HCEC 1CT (cell line): ENCODE measurements at regions not wholly inside any gene's neighbourhood (a gene's known extent, or its start where the extent isn't known, plus 50 kb on each side); places are given as distances from the start of the nearest gene placed in this dataset.

Experiments
- DNase-seq: peaks from one replicate; pipeline ENCODE4 v3.0.0-alpha.2; 2017

DNA sequence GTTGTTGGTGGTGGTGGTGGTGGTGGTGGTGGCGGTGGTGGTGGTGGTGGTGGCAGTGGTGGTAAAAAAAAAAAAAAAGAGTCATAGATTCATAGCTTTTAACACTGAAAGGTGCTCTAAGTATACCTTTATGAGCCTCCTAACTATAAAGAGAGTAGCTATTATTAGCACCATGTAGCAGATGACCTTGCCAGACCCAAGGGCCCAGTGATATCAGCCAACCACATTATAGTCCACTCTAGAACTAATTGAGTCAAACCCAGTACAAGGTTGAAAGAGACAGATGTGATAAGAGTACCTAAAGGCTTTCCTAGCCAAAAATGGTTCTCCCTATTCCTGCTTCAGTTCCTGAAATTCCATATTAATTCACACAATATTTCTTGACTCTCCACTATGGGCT, 245.3 kb downstream of the HACE1 start:
- no peak for DNase-seq

DNA sequence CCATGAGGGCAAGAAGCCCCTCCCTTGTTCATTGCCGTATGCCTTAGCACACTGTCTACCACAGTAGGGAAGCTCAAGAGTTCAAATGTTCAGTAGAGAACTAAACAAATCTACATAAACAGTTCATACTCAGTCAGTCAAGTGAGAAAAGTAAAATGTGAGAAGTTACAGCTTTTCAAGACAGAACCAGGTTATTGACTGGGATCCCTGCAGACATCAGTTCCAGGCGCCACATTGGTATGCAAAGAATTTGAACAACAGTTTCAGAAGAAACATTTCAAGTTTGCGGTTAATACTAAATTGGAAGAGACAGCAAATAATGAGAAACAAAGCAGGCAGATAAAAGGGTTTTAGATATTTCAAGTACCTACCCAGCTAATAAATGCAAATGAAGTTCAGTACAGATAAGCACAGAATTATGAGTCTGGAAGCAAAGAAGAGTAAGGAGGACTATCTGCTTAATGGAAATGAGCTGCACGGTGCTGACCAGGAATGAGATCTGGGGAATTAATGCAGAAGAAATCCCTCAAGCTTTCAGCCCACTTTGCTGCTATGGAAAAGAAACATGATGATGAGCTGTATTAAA, 246.2 kb downstream of the HACE1 start:
- no peak for DNase-seq

DNA sequence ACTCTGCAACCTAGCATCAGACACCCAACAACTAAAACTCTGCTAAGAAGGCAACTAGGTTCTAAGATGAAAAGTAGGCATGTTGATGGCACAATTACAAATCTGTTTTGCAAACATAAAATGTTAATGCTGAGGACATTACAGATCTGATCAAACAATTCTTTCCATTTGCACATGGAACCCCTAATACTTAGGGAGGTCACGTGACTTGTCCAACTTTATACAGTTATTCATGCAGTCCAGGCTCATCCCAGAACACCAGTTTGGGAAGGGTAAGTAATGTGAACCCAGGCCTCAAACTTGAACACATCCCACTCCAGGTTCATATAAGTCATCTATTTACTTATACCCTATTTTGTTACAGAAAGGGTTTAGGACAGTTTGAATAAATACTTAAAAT, 247.2 kb downstream of the HACE1 start:
- DNase-seq, result no peak

DNA sequence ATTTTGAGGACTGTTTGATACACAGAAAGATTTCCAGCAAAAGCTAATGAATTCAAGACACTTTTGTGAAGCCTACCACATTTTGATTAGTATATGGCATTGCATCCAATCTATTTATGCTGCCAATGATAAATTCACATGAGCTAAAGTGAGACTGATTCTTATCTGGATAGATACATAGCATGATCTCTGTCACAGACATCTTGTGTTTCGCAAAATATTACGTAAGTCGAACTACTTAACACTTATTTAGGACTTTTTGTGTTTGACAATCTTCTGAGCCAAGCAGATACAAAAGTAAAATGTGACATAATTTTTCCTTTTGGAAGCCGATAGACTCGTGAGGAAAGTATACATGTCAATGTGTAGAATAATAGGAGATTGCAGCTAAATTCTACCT, 251.6 kb downstream of the HACE1 start:
- no peak for DNase-seq

DNA sequence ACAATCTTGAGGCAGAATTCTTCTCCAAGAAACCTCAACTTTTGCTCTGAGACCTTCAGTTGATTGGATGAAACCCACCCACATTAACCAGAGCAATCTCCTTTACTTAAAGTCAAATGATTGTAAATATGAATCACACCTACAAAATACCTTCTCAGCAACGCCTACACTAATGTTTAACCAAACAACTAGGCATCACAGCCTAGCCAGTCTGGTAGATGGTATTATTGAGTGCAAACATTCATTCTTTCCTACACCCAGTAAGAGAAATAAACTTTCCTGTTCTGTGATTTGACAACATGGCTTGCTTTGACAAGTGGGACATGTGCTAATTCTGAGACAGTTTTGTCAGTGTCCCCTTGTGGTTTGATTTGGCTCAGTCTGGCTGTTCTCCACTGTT, 252.2 kb downstream of the HACE1 start:
- no peak for DNase-seq

DNA sequence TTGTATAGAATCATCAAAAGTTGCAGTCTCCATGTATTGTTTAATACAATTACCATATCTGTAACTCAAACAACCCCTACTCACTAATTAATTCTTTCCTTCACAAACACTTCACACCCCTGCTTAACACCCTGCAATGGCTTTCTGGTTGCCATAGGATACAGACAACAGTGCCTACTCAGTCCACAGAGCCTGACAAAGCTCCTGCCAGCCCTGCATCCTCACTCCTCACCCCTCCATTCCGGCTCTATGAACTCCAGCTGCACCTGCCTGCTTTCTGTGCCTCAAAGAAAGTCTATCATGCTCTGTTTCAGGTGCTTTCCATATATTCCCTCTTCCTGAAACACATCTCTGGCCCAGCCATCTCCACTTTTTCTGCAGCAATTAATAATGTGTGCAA, 253.4 kb downstream of the HACE1 start:
- no peak for DNase-seq

DNA sequence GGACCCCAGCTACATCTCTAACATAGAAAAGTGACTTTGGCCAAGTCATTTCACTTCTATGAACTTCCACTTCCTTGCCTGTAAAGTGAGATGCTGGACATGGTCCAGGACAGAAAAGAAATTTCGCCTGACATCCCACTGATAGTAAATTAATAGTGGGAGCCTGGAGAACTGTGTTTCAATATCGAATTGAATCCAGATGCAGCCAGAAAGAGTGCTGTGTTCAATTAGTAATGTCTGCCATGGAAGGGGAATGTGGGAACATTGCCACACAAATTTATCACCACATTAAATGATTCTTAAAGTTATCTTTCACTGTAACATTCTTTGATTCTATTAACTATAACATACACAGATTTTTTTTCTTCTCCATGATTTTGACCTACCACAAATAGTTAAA, 255.0 kb downstream of the HACE1 start:
- no peak for DNase-seq

DNA sequence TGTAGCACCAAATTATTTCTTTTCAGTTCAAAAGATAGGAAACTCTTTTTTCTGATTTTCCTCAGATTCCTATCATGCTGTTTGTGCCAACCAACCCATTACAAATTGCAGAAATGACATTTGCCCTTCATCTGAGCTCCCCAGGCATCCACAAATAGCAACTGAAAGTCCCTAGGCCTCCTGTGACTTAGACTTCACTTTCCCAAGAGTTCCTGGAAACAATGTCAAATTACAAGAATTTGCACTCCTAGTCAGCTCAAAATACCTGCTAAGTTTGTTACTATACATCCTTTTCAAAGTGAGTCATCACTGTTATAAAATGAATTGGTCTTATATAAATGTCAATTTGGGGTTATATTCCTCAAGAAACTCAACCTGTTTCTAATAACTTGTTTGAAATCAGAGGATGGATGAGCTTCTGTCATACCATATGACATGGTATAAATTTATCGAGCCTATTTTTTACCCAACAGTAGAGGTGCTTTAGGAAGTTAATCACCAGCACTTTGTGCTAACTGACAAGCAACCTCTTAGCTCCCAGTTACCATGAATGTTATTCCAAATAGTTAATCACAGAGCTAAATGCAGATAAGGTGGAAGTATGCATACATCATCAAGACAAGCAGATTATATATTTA, 256.5 kb downstream of the HACE1 start:
- no peak for DNase-seq

DNA sequence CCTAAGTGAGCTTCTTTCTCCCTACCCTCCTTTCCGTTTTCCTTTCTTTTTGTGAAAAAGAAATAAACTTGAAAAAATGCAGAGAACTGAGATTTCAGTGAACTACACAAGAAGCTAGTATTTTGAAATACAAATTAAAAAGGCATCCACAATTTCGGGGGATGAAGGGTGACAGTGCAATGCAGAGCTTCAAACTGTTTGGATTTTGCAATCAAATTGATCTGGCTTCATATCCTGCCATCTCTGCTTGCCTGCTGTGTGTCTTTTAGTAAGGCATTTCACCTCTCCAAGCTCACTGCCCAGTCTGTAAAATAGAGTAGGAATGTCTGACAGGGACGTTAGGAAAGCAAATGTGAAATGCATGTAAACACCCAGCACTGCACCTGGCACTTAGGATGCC, 258.0 kb downstream of the HACE1 start:
- no peak for DNase-seq

DNA sequence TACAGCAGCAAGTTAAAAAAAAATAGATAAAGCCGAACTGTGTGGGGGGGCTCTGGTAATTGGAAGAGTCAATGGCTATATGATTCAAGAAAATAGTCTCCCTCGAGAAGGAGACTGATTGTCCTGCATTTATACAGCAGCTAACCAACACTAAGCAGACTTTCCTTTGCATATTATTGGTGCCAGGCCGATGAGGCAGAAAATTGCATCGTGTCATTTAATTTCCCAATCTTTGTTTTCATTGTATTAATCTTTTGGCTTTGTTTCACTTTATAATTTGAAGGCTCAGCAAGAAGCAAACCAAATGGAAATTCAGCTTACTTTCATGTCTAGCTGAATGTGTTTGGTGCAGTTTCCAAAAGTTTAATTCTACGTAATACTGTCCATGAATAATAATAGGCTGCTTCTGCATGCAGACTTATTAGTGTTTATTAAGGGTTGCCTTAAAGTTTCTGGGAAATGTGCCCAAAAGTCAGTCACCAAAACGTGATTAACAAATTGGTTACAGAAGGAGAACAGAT, 258.5 kb downstream of the HACE1 start:
- no peak for DNase-seq

DNA sequence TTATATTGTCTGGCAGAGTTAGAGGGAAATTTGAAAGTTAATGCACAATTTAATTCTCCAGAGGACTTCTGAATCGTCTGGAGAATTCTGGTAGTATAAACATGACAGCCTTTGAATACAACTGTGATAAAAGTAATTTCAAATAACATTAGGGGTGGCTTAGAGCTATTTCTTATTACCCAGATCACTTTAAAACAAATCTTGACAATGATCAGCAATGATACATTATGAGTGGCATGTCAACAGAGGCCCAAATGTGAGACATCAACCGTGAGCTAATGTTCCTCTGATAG, 259.1 kb downstream of the HACE1 start:
- DNase-seq, result no peak

DNA sequence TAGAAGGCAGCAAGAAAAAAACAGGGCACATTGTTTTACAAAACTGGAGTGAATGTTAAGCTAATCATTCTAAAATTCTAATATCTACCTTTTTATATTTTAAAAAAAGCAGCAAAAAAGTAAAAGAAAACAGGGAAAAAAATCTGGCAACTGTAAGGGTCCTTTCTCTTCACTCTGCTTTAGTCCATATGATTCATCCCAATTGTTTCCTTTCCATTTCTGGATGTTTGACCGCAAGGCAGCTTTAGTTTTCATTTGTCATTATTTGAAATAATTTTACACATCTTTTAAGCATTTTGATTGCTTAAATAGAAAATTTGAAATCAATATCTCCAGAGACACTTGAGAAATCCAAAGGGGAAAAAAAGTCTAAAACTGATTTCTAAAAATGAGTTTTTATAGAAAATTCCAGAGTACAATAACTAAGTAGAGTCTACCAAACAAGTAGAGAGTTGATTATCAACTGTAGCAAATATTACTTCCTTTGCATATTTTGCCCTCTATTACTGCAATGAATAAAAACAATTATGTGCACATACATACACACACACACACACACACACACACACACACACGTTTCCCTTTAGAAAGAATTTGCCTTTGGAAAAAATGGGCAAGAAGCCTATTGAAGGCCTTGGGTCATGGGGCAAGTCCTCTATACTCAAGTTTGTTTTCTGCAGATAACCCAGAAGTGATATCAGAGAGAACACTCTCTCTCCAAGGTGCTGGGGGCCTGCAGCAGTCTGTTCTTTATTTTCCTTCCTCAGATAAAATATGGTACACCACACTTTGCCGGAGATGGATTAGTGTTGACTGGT, 259.7 kb downstream of the HACE1 start:
- DNase-seq, result no peak

DNA sequence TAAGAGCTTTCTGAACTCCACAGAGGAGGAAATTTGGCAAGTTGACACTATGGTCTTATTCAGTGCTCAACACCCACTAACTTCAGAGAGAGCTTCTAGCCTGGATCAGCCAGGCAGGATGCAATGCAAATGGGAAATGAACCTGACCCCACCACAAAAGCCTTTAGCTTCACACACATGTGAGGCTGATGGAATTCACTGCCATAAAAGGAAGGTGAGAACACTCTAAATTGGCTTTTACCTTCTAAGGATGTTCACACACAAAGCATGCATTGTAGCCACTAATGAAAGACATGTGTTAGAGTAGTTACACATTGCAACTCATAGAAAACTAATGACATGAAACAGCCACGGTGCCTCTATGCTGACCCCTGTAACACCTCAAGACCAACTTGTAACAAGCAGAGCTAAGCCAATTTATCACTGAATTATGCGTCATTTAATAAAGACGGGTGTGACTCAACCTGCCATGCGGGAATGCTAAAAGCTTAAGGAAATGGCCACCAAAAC, 262.1 kb downstream of the HACE1 start:
- DNase-seq, result peak; percentile 25

DNA sequence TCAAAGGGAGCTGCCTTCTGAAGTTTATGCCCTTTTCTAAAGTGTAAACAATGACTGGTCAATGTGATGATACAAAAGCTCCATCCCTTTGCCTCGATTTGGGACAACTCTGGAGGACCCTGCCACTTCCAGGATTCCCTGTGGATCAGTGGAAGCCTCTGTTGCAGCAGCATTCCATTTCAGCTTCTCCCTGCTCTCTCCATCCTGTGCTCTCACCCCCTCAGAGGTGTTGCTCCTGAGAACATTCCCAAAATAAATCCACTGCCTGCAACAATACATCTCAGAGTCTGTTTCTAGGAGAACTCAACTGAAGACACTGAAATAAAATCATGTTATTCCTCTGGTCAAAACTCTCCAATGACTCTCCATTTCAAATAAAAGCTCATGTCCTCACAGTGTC, 263.6 kb downstream of the HACE1 start:
- DNase-seq, result no peak

DNA sequence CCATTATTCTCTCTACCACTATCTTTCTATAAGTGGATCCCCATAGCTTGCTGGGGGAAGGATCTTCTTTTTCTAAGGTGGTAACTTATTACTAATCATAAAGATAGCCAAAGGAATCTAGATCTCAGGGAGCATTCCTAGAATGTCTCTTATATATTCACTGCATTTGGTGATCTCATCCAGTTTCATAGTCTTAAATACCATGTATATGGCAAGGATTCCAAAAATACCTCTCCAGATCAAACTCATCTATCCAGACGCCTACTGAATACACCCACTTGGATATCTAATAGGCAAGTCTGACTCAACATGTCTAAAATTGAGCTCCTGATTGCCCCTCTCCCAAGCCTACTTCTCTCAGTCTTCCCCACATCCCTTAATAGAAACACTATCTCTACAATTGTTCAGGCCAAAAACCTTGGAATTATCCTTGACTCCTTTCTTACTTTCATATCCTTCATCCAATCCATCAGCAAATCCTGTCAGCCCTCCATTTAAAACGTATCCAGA, 264.4 kb downstream of the HACE1 start:
- DNase-seq, result no peak

DNA sequence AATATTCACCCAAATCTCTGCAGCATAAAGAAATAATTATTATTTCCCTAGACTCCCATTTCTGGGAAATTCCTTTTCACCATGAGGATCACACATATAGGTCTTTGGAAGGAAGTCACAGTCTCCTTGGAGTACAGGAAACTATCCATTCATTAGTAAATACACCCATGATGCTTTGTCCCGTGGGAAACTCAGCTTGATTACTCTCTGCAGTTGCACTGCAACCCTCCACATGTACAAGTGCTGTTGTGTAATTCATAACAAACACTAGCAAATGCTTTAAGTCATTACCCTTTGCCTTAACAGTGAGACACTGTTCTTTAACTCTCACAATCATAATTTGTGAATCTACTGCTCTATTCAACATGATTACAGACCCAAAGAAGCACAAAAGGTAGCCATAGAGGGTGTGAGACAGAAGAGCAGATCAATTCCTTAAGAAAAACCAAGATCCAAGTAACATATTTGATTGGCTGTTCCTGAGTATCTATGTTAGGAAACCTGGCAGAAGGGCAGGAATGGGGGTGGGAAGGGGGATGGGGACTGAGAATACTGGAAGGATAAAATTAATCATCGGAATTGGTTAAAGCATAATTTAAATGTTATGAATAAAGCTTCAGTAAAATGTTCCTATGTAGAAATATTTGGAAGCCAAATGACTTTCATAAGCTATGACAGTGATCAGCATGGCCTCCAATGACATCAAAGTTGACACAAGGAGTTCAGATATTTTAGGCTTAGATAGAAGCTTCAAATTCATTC, 268.0 kb downstream of the HACE1 start:
- peak; percentile 43 for DNase-seq

DNA sequence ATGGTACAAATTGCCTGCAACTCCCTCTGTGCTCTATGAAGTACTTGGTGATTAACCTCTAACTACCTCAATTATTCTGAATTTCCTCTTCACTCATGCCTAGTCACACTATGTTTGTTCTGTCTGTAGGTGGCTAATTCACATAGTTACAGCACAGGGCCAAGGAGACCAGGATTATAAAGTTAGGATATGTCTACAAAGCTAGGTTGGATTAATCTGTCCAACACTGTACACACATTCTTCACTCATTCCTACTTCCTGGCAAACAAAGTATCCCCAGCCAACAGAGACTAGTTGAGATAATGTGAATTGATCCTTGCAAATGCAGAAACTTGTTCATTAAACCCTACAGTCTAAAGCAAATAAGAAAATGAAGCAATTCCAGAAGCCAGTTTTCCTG, 269.8 kb downstream of the HACE1 start:
- no peak for DNase-seq

DNA sequence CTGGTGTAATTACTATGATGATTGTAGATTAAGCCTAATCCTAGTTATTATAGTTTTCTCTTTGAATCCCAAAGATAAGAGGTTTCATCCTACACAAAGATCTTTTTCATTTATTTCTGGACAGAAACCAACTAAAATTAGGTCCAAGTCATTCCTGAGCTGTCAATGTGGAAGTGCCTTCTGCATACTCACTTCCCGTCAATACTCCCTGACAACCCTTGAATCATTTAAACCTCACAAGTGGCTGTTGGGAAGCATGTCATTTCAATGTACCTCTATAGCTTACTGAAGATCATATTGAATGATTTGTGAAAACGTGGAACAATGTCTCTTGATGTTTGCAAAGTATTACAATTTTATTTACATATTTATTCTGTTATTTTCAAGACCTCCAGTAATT, 274.1 kb downstream of the HACE1 start:
- no peak for DNase-seq

DNA sequence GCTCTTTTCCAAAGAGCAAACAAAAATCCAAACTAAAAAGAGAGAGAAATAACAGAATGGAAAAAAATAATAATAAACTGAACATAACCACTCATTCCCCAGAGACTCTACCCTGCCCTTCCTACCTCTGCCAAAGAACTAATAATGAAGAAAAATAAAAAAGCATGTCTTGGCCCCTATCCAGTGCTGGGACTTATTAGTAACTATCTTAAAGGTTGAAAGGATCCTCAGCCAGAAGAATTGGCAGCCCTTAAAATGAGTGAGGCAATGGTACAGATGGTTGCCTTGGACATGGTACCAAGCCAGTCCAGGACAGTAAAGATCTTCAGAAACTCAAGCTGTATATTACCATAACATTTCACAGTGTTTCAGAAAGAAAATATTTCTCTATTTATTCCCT, 279.3 kb downstream of the HACE1 start:
- DNase-seq, result no peak

DNA sequence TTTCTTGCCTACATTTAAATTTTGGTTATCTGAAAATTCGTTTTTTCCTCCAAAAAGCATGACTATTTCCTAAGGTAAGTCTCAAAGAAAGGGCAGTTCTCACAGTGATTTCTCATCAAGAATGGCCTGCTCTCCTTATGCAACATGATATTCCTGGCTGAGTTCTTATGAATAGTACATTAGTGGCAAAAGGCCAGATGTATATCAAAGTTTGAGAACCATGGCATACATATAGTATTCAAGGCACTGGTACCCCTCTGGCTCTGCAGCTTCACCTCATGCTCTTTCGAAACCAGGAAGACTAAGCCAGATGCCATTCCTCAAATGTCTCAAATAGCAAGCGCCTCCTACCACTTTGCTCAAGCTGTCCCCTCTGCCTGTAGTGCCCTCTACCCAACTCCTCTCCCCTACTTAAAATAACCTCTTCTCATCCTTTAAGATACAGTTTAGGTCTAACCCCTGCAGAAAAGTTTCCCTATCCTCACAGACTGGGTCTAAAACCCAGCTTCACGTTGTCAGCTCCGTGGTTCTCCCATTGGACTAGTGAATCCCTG, 280.3 kb downstream of the HACE1 start:
- DNase-seq, result no peak

DNA sequence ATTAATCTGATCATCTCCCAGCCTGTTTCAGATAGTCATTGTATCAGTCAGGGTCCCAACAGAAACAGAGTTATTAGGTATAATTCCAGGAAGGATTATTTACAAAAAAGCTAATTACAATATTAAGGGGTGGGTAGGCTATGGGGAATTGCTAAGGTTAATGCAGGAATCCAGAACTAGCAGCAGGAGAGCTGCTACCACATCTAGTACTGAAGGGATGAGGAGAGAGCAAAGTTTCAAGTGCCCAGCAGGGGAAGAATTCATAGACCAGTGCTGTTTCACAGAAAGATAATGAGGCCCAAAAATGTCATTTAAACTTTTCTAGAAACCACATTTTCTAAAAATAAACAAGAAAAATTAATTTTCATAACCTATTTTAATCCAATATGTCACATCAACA, 284.2 kb downstream of the HACE1 start:
- no peak for DNase-seq

DNA sequence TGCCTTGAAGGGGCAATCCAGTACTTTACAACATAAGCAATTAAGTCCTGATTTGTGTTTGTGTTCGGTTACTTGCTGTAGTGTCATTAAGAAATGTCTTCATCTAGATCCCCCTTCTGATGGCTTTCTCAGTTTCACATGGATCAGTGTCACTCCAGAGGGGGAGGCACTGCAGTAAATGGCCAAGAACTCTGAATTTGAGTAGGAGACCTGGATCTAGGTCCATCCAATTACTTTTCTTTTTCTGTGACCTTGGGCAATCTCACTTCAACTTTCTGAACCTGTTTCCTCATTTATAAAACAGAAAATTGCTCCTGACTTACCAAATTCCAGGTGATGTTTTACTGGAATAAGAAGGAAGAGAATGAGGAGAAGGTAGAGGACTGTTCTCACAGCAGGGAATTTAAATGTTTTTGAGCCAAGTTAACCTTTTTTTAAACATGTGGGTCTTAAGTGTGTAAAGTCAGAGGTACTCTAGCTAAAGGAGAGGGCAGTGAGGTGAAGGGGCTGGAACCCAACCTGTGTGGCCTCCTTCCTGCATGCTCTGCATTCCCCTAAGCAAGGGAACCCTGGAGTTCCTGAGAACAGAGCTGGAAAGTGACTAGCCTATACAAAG, 285.5 kb downstream of the HACE1 start:
- DNase-seq, result no peak
